Limb (tissue), 2 donors: ENCODE measurements at regions not wholly inside any gene's neighbourhood (a gene's known extent, or its start where the extent isn't known, plus 50 kb on each side); places are given as distances from the start of the nearest gene placed in this dataset.
"Not testable (repeated sequence)": the region's sequence is repeated elsewhere in the genome, so short reads cannot be mapped to it uniquely, and the experiment has no call there.

Source experiments
- DNase-seq, 2 donors: peaks; one replicate each; pipeline ENCODE4 v3.0.0-alpha.2; 2016; ENCODE audit errors: extremely low spot score in 2 of 2

- DNase-seq, result peak; percentile 16 to 37
These were observed 814.8 kb downstream of the BRD1 start for GRCh38 chr22:49012712-49013395.

DNA sequence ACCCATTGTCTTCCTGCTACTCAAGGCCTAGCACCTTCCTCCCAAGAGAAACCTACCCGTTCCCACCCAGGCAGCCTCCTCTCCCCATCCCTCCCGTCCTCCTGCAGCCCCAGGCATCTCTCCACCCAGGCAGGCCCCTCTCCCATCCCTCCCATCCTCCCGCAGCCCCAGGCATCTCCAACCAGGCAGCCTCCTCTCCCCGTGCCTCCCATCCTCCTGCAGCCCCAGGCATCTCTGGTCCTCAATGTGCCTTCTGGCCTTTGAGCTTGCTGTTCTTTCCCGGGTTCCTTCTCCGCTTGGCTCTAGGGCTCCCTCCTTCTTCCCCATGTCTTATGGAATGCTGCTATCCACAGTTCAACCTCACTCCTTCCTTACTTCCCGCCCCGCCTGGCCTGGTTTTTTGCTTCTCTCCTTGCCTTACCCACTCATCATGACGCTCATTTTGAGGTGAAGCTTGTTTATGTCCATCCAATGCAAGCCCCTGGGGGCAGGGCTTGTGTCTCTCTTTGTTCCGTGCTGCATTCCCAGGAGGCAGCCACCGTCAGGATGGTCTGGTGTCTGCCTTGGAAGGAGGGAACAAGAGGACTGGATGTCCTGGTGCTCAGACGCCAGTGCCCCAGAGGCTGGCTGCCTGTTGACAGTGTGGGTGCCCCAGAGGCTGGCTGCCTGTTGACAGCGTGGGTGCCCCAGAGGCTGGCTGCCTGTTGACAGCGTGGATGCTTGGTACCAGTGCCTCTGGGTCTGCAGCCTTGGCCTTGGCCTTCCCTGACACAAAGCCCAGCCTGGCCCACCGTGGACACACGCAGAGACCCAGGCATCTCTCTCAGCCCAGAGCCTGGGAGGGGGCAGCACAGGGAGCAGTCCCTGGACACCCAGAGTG lies 815.7 kb downstream of the BRD1 start:
- DNase-seq, result peak in 1 of 2 donors; percentile 29

- DNase-seq, result no peak
These were observed 816.3 kb downstream of the BRD1 start for GRCh38 chr22:49011379-49011768.

DNA sequence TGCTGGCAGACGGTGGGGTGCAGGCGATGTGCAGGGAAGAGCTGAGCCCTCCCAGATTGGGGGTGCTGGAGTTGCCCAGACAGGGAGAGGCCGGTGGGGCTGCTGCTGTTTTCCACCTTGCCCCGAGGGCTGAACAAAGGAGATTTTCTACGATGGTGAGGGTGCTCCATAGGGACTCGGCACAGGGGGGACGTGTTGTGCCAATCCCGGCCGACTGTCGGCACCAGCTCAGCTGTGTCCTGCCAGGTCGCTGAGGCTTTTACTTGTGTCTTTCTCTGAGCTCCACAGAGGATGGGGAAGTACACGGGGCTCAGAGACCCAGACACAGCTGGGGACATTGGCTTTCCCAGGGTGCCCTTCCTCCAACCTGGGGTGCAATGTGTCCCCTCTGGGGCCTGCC lies 816.8 kb downstream of the BRD1 start:
- DNase-seq, result peak in 1 of 2 donors; percentile 17

DNA sequence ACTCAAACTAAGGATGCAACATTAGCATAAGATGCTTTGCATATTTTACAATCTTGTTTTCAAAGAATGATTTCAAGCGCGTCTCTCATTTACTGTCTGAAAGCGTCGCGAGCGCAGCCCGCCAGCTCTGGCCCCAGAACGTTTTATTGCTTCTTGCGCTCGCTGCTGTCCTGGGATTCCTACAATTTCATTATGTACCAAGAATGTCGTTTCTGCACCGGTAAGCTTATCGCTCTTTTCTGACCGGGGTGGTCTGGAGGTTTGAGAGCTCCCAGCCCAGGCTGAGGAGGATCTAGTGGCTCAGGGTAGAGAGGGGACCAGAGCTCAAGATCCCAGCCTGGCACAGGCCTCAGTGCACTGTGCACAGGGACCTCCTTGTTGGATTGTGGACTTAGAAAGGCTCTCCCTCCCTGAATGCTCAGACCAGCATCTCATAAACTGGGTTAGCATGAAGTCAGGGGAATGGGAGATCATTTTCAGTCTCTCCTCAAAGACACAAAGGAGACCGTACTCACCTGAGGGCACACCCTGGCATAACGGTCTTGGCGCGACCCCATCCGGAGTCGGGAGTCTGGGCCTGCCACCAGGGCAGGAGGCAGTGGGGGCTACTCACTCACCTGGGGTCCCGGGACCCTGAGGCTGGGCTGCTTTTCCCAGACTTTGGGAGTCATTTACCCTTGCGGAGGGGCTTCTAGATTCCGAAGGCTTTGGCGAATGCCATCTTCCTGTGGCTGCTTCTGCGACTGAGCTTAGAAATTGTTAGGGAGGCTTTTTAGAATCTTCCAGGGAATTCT lies 817.4 kb downstream of the BRD1 start:
- peak in 1 of 2 donors; percentile 32 for DNase-seq

DNA sequence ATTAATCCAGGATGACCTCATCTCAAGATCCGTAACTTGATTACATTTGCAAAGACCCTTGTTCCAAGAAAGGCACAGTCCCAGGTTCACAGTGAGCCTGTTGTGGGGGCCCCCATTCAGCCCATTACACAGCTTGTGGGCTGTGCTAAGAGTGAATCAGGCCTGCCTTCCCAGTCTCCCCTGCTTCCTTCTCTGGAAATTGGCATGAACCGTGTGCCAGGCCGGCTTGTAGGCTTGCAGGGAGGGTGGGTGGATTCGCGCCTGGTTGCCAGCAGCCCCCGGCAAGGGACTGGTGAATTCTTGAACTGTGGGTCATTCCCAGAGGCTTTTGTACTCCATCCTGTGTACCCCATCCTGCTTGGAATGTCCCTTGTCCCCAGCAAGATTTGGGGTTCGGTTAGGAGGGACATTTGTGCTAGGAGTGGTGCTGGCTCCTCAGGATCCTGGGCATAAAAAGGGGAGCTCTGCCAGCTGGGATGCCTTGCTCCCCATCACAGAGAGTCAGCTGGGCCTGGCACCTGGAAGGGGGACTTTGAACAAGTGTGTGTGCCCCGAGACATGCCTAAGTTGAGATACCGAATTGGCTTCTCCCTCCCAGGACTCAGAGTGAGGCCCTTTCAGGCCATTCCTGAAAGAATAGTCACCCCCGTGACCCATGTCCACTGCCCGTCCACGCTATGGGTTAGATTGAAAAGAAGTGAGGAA lies 818.2 kb downstream of the BRD1 start:
- no peak for DNase-seq

DNA sequence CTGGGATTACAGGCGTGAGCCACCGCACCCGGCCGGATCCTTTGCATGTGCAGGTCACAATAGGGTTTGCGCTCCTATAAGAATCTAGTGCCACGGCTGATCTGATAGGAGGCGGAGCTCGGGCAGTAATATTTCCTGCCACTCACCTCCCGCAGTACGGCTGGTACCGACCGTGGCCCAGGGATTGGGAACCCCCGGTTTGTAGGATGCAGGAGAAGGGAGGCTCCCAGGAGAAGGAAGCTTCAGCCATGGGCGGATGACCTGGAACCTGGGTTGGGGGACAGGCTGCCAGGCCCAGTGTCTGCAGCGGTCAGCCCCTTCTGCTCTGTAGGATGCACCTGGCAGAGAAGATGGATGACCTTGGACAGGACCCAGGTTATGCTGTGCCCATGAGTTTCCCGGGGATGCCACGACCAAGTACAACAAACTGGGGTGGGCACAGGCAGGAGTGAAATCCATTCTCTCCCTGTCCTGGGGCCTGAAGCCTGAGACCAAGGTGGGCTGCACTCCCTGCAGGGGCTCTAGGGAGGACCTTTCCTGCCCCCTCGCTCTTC lies 818.9 kb downstream of the BRD1 start:
- DNase-seq, result no peak

GRCh38 chr22:49007013-49007653 lies 820.5 kb downstream of the BRD1 start:
- DNase-seq, result peak in 1 of 2 donors; percentile 22

- DNase-seq, result no peak
These were observed 821.3 kb downstream of the BRD1 start for GRCh38 chr22:49006207-49007012.

- no peak for DNase-seq
These were observed 822.1 kb downstream of the BRD1 start for GRCh38 chr22:49005557-49005956.

DNA sequence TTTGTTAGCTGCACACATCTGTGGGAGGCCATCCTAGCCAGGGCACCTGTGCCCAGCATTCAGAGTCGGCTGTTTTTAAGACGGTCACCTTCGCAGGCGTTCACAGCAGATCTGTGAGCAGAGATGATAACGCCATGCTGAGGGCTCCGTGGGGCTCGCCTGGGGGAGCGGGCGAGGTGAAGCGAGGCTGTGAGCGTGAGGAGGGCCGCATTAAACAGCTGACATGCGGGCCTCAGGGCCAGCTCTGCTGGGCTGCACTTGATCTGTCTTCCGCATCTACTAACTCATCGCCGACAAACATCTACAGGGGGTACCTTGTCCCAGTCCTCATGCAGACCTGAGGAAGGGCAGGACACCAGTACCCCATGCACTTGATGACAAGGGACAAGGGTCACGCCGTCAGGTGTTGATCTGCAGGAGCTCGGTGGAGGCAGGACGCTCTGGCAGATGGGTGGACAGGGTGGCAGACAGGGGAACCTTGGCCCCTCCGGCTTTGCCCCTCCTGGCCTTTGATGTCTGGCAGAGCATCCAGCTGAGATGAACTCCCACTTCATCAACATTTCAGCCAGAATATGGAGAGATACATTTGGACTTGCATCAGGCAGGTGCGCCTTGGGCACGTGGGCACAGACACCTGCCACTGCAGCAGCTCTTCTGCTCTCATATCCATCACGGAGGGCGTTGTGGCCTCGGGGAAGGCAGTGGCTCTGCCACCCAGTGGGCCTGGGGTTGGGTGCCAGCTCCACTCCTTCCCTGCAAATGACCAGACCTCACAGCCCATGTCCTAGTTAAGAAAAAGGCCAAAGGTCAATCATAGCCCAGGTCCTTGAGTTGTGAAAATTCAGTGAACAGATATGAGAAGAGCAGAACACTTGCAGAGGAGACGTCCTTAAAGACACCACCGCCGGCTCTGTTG lies 822.9 kb downstream of the BRD1 start:
- no peak for DNase-seq

DNA sequence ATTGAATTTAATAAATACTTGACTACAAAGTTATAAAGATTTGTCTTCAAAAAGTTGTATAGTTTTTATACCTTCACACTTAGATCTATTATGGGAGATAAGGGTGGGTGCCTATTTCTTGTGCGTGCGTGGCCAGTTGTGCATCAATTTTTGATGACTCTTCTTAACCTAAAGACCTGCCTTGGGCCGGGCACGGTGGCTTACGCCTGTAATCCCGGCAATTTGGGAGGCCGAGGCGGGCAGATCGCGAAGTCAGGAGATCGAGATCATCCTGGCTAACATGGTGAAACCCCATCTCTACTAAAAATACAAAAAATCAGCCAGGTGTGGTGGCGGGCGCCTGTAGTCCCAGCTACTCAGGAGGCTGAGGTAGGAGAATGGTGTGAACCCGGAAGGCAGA lies 830.1 kb downstream of the BRD1 start:
- not testable (repeated sequence) for DNase-seq

DNA sequence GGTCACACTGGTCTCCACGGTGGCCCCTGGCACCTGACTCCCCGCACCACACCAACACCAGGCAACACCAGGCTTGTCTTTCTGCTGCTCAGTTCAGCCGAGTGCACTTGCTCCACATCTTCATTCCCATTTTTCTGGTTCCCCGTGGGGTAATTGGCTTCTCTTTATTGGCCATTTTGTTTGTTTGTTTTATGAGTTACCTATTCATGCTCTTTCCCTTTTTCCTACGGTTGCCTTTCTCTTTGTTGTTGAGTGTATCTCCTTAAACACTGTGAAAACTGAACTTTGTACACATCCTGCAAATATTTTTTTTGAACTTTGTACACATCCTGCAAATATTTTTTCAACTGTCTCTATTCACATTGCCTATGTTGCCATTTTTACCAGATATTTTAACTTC lies 834.0 kb downstream of the BRD1 start:
- DNase-seq, result no peak

- DNase-seq, result no peak
These were observed 843.0 kb downstream of the BRD1 start for GRCh38 chr22:48984639-48985038.

GRCh38 chr22:48982321-48982905 lies 845.3 kb downstream of the BRD1 start:
- DNase-seq, result no peak

GRCh38 chr22:48981371-48982061 lies 846.2 kb downstream of the BRD1 start:
- DNase-seq, result no peak

DNA sequence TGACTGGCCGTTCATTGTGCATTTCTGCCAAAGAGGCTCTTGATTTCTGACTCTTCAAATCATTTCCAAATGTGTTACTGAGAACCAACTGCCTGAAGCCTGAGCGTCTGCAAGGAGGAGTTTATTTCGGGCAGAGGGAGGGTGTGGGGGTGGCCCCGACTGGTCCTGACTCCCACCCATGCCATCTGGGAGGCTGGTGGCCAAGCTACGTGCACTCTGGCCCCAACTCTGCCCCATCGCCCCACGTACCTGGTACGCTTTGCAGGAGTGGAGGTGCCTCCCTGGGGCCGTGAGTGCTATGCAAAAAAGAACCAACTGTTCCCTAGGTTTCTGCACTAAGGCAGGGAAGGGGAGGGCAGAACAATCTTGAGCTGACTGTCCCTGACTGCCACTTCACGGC lies 846.8 kb downstream of the BRD1 start:
- no peak for DNase-seq

DNA sequence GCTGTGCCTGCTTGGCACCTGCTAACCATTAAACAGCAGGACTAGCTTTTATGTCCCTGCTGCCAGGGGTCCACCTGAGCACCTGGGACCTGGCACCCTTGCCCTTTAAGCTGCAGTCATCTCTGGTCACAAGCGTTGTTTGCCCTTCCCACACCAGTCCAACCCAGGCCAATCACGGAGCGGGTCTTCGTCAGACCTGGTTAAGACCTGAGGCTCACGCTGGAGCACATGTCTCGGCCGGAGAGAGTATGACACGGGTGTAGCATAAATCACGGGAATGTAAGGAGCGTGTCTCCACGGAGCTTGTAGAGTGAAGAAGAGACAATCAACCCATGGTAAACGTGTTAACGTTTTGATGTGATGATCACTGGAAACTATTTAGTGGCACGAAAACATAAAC lies 847.3 kb downstream of the BRD1 start:
- no peak for DNase-seq
